ENCODE measurements at regions not wholly inside any gene's neighbourhood (a gene's known extent, or its start where the extent isn't known, plus 50 kb on each side); places are given as distances from the start of the nearest gene placed in this dataset.

DNA sequence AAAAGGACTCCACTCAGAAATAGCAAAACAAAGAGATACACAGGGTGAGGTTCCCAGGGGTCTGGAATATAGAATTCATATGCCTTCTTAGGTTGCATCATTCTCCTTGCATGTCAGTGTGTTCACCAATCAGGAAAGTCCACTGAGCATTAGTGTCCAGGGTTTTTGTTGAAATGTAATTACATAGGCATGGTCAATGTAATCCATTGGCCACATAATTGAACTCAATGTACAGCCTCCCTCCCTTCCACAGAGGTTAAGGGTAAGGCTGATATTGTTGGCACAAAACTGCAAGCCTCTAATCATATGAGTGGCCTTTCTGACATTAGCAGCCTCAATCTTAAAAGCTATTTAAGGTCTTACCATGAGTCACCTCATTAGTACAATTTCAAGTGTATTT lies 736.1 kb upstream of the VSTM2A start:
- TF ChIP-seq, protein P1, sequence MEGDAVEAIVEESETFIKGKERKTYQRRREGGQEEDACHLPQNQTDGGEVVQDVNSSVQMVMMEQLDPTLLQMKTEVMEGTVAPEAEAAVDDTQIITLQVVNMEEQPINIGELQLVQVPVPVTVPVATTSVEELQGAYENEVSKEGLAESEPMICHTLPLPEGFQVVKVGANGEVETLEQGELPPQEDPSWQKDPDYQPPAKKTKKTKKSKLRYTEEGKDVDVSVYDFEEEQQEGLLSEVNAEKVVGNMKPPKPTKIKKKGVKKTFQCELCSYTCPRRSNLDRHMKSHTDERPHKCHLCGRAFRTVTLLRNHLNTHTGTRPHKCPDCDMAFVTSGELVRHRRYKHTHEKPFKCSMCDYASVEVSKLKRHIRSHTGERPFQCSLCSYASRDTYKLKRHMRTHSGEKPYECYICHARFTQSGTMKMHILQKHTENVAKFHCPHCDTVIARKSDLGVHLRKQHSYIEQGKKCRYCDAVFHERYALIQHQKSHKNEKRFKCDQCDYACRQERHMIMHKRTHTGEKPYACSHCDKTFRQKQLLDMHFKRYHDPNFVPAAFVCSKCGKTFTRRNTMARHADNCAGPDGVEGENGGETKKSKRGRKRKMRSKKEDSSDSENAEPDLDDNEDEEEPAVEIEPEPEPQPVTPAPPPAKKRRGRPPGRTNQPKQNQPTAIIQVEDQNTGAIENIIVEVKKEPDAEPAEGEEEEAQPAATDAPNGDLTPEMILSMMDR (IDR thresholded peaks at IDR 0.05; ENCODE audit: low read depth, low read length, poor library complexity, severe bottlenecking), result no peak
- no peak for TF ChIP-seq EZH2phosphoT487 (IDR thresholded peaks at IDR 0.05; ENCODE audit: borderline replicate concordance, low read length)

Data from DOHH2 (cell line).